K562 (cell line): ENCODE measurements at regions not wholly inside any gene's neighbourhood (a gene's known extent, or its start where the extent isn't known, plus 50 kb on each side); places are given as distances from the start of the nearest gene placed in this dataset.

Source experiments
- ARID1B ChIP-seq: fragments of 450-650 bp; IDR thresholded peaks from 2 replicates; pipeline ENCODE4 v1.6.1; 2016; ENCODE audit warnings: antibody characterized with exemption, mild to moderate bottlenecking, inconsistent platforms
- CBFA2T2 ChIP-seq: fragments of 450-650 bp; conservative IDR thresholded peaks from 2 replicates; pipeline ENCODE4 v1.6.1; 2017; ENCODE audit warnings: mild to moderate bottlenecking
- CBFA2T3 ChIP-seq: fragments of 450-650 bp; IDR thresholded peaks from 2 replicates; pipeline ENCODE4 v1.6.1; 2017
- CC2D1A ChIP-seq: fragments of 450-650 bp; IDR thresholded peaks from 2 replicates; pipeline ENCODE4 v1.6.1; 2017; ENCODE audit warnings: mild to moderate bottlenecking
- ESRRB ChIP-seq: fragments of 250-450 bp; sonication (Bioruptor Pico); IDR thresholded peaks from 2 replicates; pipeline ENCODE4 v1.5.0; 2020; ENCODE audit warnings: mild to moderate bottlenecking, moderate library complexity, borderline replicate concordance
- FOXM1 ChIP-seq, 2 experiments: fragments of 450-650 bp in 1 of 2; sonication (generic) in 1 of 2; formaldehyde crosslinking in 1 of 2; IDR thresholded peaks; 2 replicates each; pipeline versions ENCODE4 v1.6.1 to v1.9.0; 2017 to 2022; ENCODE audit warnings: low read depth in 2 of 2, mild to moderate bottlenecking in 2 of 2, missing genetic modification reagents in 1 of 2, moderate library complexity in 1 of 2
- HDAC1 ChIP-seq, 2 experiments: fragments of 450-650 bp; IDR thresholded peaks; 2 replicates each; pipeline ENCODE4 v1.6.1; 2016 to 2017; ENCODE audit warnings: inconsistent platforms in 1 of 2, mild to moderate bottlenecking in 1 of 2, moderate library complexity in 1 of 2
- HMBOX1 ChIP-seq: sonication (generic); IDR thresholded peaks from 2 replicates; pipeline ENCODE4 v1.6.1; 2016
- KDM1A ChIP-seq, 2 experiments: fragments of 450-650 bp; IDR thresholded peaks; 2 replicates each; pipeline ENCODE4 v1.6.1; 2016; ENCODE audit warnings: mild to moderate bottlenecking in 2 of 2
- KLF16 ChIP-seq: IDR thresholded peaks from 2 replicates; pipeline ENCODE4 v1.6.1; 2016; ENCODE audit warnings: antibody characterized with exemption
- MEF2D ChIP-seq: conservative IDR thresholded peaks from 2 replicates; pipeline ENCODE4 v1.6.1; 2016; ENCODE audit warnings: low read depth, missing genetic modification characterization, missing compliant biosample characterization
- NELFE ChIP-seq: IDR thresholded peaks from 2 replicates; pipeline ENCODE4 v1.6.1; 2011; ENCODE audit warnings: mild to moderate bottlenecking; ENCODE audit not compliant: insufficient read depth, insufficient read length
- NFE2L1 ChIP-seq: fragments of 450-650 bp; IDR thresholded peaks from 2 replicates; pipeline ENCODE4 v1.6.1; 2016; ENCODE audit warnings: missing genetic modification characterization, low read depth, mild to moderate bottlenecking, missing compliant biosample characterization, moderate library complexity, borderline replicate concordance
- NFIC ChIP-seq: fragments of 450-650 bp; IDR thresholded peaks from 2 replicates; pipeline ENCODE4 v1.6.1; 2017; ENCODE audit warnings: mild to moderate bottlenecking, inconsistent platforms
- NFIX ChIP-seq: fragments of 250-450 bp; sonication (Bioruptor Pico); IDR thresholded peaks from 2 replicates; pipeline ENCODE4 v1.4.0; 2020; ENCODE audit warnings: low read depth, mild to moderate bottlenecking, moderate library complexity
- NFYB ChIP-seq: IDR thresholded peaks from 2 replicates; pipeline ENCODE4 v1.6.1; 2011; ENCODE audit warnings: mild to moderate bottlenecking, moderate library complexity; ENCODE audit not compliant: insufficient read length; ENCODE audit errors: extremely low read depth
- RNF2 ChIP-seq: sonication (generic); IDR thresholded peaks from 2 replicates; pipeline ENCODE4 v1.6.1; 2016
- SOX6 ChIP-seq: fragments of 450-650 bp; IDR thresholded peaks from 2 replicates; pipeline ENCODE4 v1.6.1; 2014; ENCODE audit warnings: mild to moderate bottlenecking
- STAT5A ChIP-seq: IDR thresholded peaks from 2 replicates; pipeline ENCODE4 v1.6.1; 2012; ENCODE audit warnings: low read length, inconsistent platforms, borderline replicate concordance
- TAL1 ChIP-seq: fragments of 450-650 bp; IDR thresholded peaks from 2 replicates; pipeline ENCODE4 v1.6.1; 2016; ENCODE audit warnings: mild to moderate bottlenecking
- TEAD1 ChIP-seq, 2 experiments: fragments of 450-650 bp in 1 of 2; sonication (generic) in 1 of 2; formaldehyde crosslinking; IDR thresholded peaks; 2 replicates each; pipeline versions ENCODE4 v1.4.0 to v1.8.0; 2020 to 2022; ENCODE audit warnings: mild to moderate bottlenecking in 2 of 2, missing genetic modification reagents in 1 of 2
- TEAD4 ChIP-seq, 2 experiments: sonication (generic) in 1 of 2; formaldehyde crosslinking in 1 of 2; IDR thresholded peaks; 2 replicates each; pipeline versions ENCODE4 v1.6.1 to v1.8.0; 2012 to 2022; ENCODE audit warnings: borderline replicate concordance in 1 of 2, inconsistent platforms in 1 of 2, low read length in 1 of 2, mild to moderate bottlenecking in 1 of 2, missing genetic modification reagents in 1 of 2
- TF ChIP-seq, protein P1 (sequence below): fragments of 200-800 bp; sonication (Bioruptor generic); IDR thresholded peaks from 2 replicates; pipeline ENCODE4 v1.6.1; 2017; ENCODE audit warnings: missing genetic modification characterization, missing compliant biosample characterization
- TF ChIP-seq, protein P2 (sequence below): sonication (generic); formaldehyde crosslinking; IDR thresholded peaks from 2 replicates; pipeline ENCODE4 v1.8.1; 2023; ENCODE audit warnings: mild to moderate bottlenecking, missing genetic modification reagents

- TF ChIP-seq TEAD4 (IDR thresholded peaks at IDR 0.05; ENCODE audit: low read length): peak; percentile 96
- no peak for TF ChIP-seq TEAD4 (CRISPR knock-in tag; IDR thresholded peaks at IDR 0.05; ENCODE audit: borderline replicate concordance)
- TF ChIP-seq MEF2D (tag): no peak
- no peak for TF ChIP-seq ESRRB
- TF ChIP-seq CC2D1A: 0 out of 2 replicates have a peak, but pooled peaks have one; percentile 29
- peak; percentile 83 for TF ChIP-seq ARID1B
- peak; percentile 84 for TF ChIP-seq TAL1
- TF ChIP-seq CBFA2T2: peak; percentile 83
- peak; percentile 78 for TF ChIP-seq KLF16
- TF ChIP-seq STAT5A: peak; percentile 74
- no peak for TF ChIP-seq NFYB
- TF ChIP-seq CBFA2T3: peak; percentile 89
- peak; percentile 54 to 66 for TF ChIP-seq KDM1A (IDR thresholded peaks at IDR 0.05)
- TF ChIP-seq TEAD1 (CRISPR knock-in tag; IDR thresholded peaks at IDR 0.05): no peak
- TF ChIP-seq, protein P1, sequence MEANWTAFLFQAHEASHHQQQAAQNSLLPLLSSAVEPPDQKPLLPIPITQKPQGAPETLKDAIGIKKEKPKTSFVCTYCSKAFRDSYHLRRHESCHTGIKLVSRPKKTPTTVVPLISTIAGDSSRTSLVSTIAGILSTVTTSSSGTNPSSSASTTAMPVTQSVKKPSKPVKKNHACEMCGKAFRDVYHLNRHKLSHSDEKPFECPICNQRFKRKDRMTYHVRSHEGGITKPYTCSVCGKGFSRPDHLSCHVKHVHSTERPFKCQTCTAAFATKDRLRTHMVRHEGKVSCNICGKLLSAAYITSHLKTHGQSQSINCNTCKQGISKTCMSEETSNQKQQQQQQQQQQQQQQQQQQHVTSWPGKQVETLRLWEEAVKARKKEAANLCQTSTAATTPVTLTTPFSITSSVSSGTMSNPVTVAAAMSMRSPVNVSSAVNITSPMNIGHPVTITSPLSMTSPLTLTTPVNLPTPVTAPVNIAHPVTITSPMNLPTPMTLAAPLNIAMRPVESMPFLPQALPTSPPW (CRISPR knock-in tag): peak; percentile 60
- TF ChIP-seq, protein P2, sequence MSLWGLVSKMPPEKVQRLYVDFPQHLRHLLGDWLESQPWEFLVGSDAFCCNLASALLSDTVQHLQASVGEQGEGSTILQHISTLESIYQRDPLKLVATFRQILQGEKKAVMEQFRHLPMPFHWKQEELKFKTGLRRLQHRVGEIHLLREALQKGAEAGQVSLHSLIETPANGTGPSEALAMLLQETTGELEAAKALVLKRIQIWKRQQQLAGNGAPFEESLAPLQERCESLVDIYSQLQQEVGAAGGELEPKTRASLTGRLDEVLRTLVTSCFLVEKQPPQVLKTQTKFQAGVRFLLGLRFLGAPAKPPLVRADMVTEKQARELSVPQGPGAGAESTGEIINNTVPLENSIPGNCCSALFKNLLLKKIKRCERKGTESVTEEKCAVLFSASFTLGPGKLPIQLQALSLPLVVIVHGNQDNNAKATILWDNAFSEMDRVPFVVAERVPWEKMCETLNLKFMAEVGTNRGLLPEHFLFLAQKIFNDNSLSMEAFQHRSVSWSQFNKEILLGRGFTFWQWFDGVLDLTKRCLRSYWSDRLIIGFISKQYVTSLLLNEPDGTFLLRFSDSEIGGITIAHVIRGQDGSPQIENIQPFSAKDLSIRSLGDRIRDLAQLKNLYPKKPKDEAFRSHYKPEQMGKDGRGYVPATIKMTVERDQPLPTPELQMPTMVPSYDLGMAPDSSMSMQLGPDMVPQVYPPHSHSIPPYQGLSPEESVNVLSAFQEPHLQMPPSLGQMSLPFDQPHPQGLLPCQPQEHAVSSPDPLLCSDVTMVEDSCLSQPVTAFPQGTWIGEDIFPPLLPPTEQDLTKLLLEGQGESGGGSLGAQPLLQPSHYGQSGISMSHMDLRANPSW (CRISPR knock-in tag): no peak
- no peak for TF ChIP-seq NFIX (CRISPR knock-in tag)
- peak; percentile 68 for TF ChIP-seq FOXM1 (IDR thresholded peaks at IDR 0.05; ENCODE audit: low read depth)
- no peak for TF ChIP-seq FOXM1 (CRISPR knock-in tag; IDR thresholded peaks at IDR 0.05; ENCODE audit: low read depth)
- no peak for TF ChIP-seq NELFE
- peak; percentile 32; the same call in 1 of the 2 replicates for TF ChIP-seq HMBOX1
- TF ChIP-seq NFIC: peak; percentile 55
- peak; percentile 79 for TF ChIP-seq SOX6
- TF ChIP-seq HDAC1 (IDR thresholded peaks at IDR 0.05): 0 out of 4 replicates have a peak, but pooled peaks of 1 of the 2 experiments have one; percentile 24
- no peak for TF ChIP-seq NFE2L1 (tag)
- no peak for TF ChIP-seq RNF2
- TF ChIP-seq, all 486 proteins: peak for 30
Observed at GRCh38 chr2:145221032-145221431, 701.1 kb upstream of the ZEB2 start (continued).
